Skeletal muscle satellite cell (primary cell): ENCODE measurements at regions not wholly inside any gene's neighbourhood (a gene's known extent, or its start where the extent isn't known, plus 50 kb on each side); places are given as distances from the start of the nearest gene placed in this dataset.

Experiments used
- H3K27me3 ChIP-seq: 2 replicates; pipeline ENCODE4 v1.7.0; 2013; ENCODE audit warnings: low read length; ENCODE audit not compliant: control insufficient read depth, insufficient read depth
- H3K36me3 ChIP-seq: 2 replicates; pipeline ENCODE4 v1.7.0; 2013; ENCODE audit warnings: mild to moderate bottlenecking, control low read depth, low read length; ENCODE audit not compliant: insufficient read depth
- H3K4me1 ChIP-seq: 2 replicates; pipeline ENCODE4 v1.7.0; 2013; ENCODE audit warnings: low read length; ENCODE audit not compliant: control insufficient read depth, insufficient read depth
- H3K4me2 ChIP-seq: 2 replicates; pipeline ENCODE4 v1.7.0; 2013; ENCODE audit warnings: mild to moderate bottlenecking, low read length
- H3K4me3 ChIP-seq: 2 replicates; pipeline ENCODE4 v1.7.0; 2013; ENCODE audit warnings: low read length
- H3K9ac ChIP-seq: 2 replicates; pipeline ENCODE4 v1.7.0; 2013; ENCODE audit warnings: mild to moderate bottlenecking, low read depth, low read length, moderate library complexity
- H3K9me3 ChIP-seq: replicated peaks from 2 replicates; pipeline ENCODE4 v1.7.0; 2013; ENCODE audit warnings: mild to moderate bottlenecking, control low read depth, low read length

DNA sequence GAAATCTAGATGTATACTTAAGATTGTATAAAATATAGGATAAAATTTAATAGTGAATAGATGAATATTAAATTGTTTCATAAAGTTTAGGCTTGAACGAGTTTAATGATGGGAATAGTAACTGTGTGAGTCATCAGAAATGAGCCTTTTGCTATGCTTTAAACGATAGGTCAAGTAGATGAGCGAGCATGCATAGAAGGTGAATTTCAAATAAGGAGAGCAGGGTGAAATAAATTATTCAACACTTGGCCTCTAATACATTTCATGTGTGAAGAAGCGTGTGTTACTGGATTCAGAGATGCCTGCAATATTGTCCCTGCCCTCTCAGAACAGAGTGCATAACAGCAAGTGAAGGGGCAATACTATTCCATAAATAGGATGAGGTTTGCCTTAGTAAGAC lies 74.4 kb upstream of the EYA4 start:
- Histone ChIP-seq H3K4me2 (no peak overlapping the region), H3K4me3 (no peak overlapping the region), H3K9ac (no peak overlapping the region), H3K36me3 (no peaks in the 10 kb centered on the region), H3K4me1 (no peaks in the 10 kb centered on the region), H3K27me3 (no peaks in the 10 kb centered on the region), H3K9me3 (no peaks in the 10 kb centered on the region)

DNA sequence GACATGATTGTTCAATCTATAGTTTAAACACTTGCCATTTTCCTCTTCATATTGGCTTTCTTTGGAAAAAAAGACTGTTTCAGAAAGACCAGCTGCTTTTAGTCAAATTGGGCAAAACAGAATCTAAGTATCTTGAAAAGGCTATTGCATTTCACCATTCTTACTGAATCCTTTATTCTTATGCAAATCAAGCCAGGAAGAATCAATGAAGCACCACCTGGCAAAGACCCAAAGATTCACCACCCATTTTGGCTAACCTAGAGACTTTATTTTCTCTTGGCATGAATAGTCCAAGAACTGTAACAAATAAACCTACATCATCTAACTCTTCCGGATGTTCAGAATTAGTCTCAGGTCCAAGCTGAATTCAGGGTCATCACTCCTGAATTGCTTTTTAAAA lies 71.3 kb upstream of the EYA4 start:
- Histone ChIP-seq H3K9me3 (no peaks in the 10 kb centered on the region), H3K36me3 (no peaks in the 10 kb centered on the region), H3K27me3 (no peaks in the 10 kb centered on the region), H3K9ac (no peak overlapping the region), H3K4me1 (no peaks in the 10 kb centered on the region), H3K4me2 (no peak overlapping the region), H3K4me3 (no peak overlapping the region)

DNA sequence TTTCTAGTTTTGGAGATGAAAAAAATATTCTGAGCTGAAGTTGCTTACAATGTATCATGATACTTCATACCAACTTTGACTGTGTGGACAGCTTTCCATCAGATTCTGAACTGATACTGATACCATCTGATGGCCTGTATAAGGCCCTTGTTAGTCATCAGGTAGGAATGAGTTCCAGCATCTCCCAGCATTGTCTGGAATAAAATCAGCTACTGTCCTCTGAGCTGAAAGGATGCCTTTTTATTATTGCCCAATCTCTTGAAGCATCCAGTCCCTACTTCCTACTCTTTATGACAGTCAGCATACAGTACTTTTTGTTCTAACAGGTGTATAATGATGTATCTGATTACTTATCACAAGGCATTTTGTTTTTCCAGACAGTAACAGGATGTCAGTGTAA lies 70.6 kb upstream of the EYA4 start:
- Histone ChIP-seq H3K4me1 (no peaks in the 10 kb centered on the region), H3K36me3 (no peaks in the 10 kb centered on the region), H3K9ac (no peak overlapping the region), H3K27me3 (no peaks in the 10 kb centered on the region), H3K4me3 (no peak overlapping the region), H3K9me3 (no peaks in the 10 kb centered on the region), H3K4me2 (no peak overlapping the region)

DNA sequence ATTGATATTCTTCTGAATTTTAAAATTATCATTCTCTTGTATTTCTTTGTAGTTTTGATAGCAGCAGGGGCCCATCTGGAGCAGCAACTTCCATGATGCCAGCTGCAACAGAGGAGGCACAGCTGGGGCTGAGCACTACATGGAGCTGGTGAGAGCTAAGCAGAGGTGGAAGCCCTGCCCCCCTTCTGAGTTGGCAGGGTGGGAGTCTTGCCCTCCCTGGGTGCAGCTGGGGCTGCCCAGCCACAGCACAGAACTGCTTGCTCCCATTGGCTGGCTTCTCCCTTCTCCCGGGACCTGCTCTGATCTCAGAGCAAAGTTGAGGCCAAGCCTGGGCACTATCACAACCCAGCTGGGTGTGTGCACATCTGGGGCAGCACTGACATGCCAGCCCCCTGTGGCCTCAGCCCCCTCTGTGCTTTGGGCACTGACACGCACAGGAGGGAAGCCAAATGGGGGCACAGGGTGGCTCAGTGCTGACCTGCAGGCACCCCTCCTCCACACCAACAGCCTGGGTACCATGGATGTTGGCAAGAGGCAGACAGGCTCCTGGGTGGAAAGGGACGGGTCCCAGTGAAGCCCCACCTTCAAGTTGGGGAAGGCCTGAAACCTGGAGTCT lies 69.1 kb upstream of the EYA4 start:
- Histone ChIP-seq H3K36me3 (no peaks in the 10 kb centered on the region), H3K9ac (no peak overlapping the region), H3K4me1 (no peaks in the 10 kb centered on the region), H3K4me2 (no peak overlapping the region), H3K9me3 (no peaks in the 10 kb centered on the region), H3K27me3 (no peaks in the 10 kb centered on the region), H3K4me3 (no peak overlapping the region)

DNA sequence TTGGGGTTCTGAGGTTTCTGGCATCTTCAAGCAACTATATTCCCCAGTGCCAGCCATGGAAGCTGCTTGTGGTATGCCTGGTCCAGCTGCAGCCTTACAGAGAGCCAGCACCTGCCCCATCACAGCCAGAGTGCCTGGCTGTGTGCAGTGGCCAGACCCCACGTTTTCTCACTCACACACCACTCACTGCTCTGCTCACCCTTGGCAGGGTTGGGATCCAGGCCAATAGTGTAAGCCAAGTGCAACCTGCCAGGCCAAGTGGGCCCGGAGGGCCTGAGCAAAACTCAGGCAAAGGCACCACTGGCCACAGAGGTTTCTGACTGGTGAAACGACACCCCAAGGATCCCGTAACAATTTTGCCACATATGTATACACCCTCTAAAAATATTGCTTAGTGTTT lies 67.9 kb upstream of the EYA4 start:
- Histone ChIP-seq H3K4me2 (no peak overlapping the region), H3K36me3 (no peaks in the 10 kb centered on the region), H3K4me1 (no peaks in the 10 kb centered on the region), H3K27me3 (no peaks in the 10 kb centered on the region), H3K9ac (no peak overlapping the region), H3K4me3 (no peak overlapping the region), H3K9me3 (no peaks in the 10 kb centered on the region)

DNA sequence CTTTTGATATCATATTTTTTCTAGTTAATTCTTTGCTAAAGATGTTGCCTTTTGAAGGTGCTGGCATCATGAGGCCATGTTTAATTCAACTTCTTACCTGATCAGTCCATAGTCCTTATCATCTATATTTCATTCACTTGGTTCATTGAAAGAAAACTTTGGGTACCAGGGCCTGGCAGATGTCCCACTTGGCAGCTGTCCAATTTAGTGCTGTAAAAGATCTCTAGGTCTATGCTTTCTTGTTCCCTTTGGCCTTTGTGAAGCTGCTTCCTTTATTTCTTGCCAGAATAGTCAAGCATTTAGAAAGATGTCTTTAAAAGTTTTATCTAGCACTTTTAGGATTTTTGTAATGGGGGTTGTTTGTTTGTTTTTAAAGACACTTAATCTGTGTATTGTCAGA lies 61.7 kb upstream of the EYA4 start:
- Histone ChIP-seq H3K36me3 (no peaks in the 10 kb centered on the region), H3K27me3 (no peaks in the 10 kb centered on the region), H3K9ac (no peak overlapping the region), H3K4me2 (no peak overlapping the region), H3K9me3 (no peaks in the 10 kb centered on the region), H3K4me3 (no peak overlapping the region), H3K4me1 (no peaks in the 10 kb centered on the region)

DNA sequence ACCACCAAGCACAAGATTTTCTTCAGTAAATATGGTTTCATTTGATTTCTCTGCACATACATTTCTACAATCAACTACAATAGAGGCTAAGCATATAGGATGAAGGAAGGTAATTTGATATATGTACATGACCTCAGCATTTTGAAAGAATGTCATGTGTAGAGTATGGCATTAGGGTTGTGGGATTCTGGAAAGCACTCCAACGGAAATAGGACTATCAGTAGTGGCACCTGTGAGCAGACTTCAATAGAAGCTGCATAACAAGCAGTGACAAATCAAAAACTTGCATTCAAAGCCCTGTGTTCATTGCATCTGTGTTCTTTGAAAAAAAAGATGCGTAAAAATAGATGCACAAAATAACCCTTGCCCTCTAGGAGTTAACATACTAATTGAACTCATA lies 57.5 kb upstream of the EYA4 start:
- Histone ChIP-seq H3K27me3 (no peaks in the 10 kb centered on the region), H3K36me3 (no peaks in the 10 kb centered on the region), H3K9ac (no peak overlapping the region), H3K4me1 (no peaks in the 10 kb centered on the region), H3K4me2 (no peak overlapping the region), H3K4me3 (no peak overlapping the region), H3K9me3 (no peaks in the 10 kb centered on the region)

DNA sequence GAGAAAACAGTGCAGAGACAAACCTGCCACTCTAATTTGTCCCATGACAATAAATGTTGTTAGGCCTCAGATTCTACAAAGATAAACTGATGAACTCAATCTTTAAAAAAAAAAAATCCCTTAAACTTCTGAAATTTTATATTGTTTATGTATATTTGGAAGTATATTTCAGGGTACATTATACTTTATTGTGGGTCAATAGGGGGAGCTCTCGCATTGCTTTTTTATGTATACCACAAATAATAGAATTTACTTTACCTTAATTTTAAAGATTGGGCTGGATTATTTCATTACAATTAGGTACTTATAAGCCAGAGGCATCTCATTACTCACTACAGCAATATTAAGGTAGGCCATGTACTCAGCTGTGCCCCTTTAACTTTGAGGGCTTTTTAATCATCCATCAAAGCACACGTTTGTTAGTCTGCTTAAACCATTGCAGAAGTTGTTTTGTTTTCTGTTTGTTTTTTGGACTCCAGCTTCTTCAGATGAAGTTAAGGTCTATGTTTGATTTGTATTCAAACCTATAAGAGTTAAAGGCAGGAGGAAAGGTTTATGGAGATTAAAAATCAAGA lies 56.3 kb upstream of the EYA4 start:
- no peaks in the 10 kb centered on the region for H3K9me3 ChIP-seq
- H3K4me1 ChIP-seq = no peaks in the 10 kb centered on the region
- H3K9ac ChIP-seq = no peak overlapping the region
- H3K27me3 ChIP-seq = no peaks in the 10 kb centered on the region
- H3K4me2 ChIP-seq = no peak overlapping the region
- no peak overlapping the region for H3K4me3 ChIP-seq
- no peaks in the 10 kb centered on the region for H3K36me3 ChIP-seq

DNA sequence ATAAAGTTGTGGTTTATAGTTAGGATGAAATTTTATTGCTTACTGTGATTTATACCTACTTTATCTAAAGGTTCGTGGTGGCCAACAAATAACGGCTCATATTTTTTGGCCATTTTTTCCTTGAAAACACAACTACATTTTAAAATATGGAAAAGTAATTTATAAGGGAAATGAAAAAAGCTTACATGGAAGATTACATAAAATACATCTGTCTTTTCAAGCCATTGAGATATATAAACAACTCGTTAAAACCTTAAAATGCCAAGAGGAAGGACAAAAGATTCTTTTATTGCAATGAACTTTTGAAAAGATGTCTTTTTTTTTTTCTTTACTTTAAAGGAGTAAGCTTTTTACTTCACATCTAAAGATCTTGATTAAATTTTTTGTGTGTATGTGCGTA lies 55.4 kb upstream of the EYA4 start:
- no peak overlapping the region for H3K4me3 ChIP-seq
- H3K36me3 ChIP-seq = no peaks in the 10 kb centered on the region
- no peaks in the 10 kb centered on the region for H3K4me1 ChIP-seq
- no peak overlapping the region for H3K4me2 ChIP-seq
- no peaks in the 10 kb centered on the region for H3K27me3 ChIP-seq
- H3K9ac ChIP-seq = no peak overlapping the region
- no peaks in the 10 kb centered on the region for H3K9me3 ChIP-seq

DNA sequence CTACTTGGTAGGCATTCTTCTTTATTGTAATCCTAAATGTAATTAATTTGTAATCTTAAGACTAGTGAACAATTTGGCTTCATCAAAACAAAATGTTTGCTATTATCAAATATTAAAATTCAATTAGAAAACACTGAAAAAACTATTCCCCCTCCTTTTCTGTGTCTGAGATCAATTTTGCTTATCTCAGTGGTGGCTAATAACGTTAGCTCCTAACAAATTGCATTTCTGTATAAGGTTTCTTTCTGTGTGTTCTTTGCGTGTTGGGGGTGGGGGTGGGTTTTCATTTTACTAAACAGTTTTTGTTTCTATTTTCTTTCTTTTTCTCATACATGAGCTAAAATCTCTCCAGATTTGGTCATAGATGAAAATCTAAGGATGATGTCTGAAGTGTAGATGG lies 54.0 kb upstream of the EYA4 start:
- no peak overlapping the region for H3K4me2 ChIP-seq
- no peaks in the 10 kb centered on the region for H3K4me1 ChIP-seq
- no peaks in the 10 kb centered on the region for H3K27me3 ChIP-seq
- no peaks in the 10 kb centered on the region for H3K36me3 ChIP-seq
- H3K9me3 ChIP-seq = no peaks in the 10 kb centered on the region
- H3K9ac ChIP-seq = no peak overlapping the region
- H3K4me3 ChIP-seq = no peak overlapping the region

DNA sequence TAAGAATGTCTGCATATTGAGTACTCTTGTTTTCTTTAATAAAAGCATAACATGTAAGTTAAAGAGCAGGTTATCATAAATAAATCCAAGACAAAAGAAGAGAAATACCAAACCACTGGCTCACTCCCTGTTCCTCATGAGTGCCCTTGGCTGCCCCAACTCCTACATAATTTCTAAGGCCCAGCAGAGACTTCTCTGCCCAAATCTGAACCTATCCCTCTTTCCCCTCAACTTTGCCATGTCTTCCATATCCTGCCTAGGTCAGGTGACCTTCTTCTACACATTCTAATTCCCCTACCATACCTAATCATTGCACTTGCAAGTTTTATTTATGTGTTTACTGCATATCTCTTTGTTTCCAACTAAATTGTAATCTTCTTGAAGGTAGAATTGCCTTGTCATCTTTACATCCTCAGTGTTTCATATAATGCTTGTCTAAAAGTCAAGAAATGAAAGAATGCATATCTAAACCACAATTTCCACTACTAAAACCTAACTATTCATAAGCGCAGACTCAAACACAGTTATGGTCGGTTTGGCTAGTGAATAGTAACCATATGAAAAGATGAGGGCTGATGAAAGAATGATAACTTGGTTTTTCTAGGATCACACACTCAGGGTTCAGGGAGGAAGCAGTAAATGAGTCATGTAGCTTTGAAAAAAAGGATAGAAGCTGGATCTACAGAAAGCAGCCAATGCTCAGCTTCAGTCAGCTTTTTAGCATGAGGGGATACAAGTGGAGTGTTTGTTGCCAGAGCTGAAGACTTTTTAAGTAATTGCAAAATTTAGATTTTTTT lies 53.3 kb upstream of the EYA4 start:
- no peaks in the 10 kb centered on the region for H3K4me1 ChIP-seq
- no peaks in the 10 kb centered on the region for H3K36me3 ChIP-seq
- no peak overlapping the region for H3K9ac ChIP-seq
- H3K4me3 ChIP-seq = no peak overlapping the region
- no peak overlapping the region for H3K4me2 ChIP-seq
- H3K27me3 ChIP-seq = no peaks in the 10 kb centered on the region
- no peaks in the 10 kb centered on the region for H3K9me3 ChIP-seq

DNA sequence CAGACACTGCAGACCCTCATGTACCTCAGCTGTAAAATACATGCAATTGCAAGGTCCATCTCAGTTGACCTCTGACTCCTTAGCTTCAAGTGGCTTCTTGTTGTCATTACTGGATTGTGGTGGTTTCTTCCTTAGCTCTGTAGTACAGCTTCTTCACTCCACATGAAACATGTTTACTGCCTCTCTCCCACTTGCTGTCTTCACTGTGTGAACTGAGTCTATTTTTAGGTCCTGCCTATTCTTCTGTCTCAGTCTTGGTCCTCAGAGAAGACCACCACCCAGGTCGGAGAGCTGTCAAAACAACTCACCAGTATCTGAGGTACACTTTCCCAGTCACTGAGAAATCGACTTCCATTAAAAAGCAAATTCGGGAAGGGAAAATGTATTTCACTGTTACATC lies 50.2 kb upstream of the EYA4 start:
- Histone ChIP-seq H3K4me2 (no peak overlapping the region), H3K27me3 (no peaks in the 10 kb centered on the region), H3K4me3 (no peak overlapping the region), H3K4me1 (no peaks in the 10 kb centered on the region), H3K9me3 (no peaks in the 10 kb centered on the region), H3K36me3 (no peaks in the 10 kb centered on the region), H3K9ac (no peak overlapping the region)
